HCT116 (cell line): ENCODE measurements at regions not wholly inside any gene's neighbourhood (a gene's known extent, or its start where the extent isn't known, plus 50 kb on each side); places are given as distances from the start of the nearest gene placed in this dataset.

Experiments
- ATAC-seq: fragments of 200-7000 bp; cut with Tn5 transposase; 2 replicates; pipeline ENCODE4 v1.9.1; 2020; ENCODE audit warnings: mild to moderate bottlenecking, moderate library complexity
- BruUV-seq: library from RNA; stranded (reverse); fragments of 400-500 nt; replicated peaks from 2 replicates; lab custom pipeline; 2021; lab: Mats Ljungman, UMichigan
- CTCF ChIA-PET: fragments of 300-600 bp; sonication (Branson Sonifier 250); formaldehyde crosslinking; loops from one replicate; lab custom pipeline; 2021; ENCODE audit warnings: antibody characterized with exemption; lab: Charles Lee
- POLR2A ChIA-PET: fragments of 300-600, 350-600 bp; sonication (Branson Sonifier 250); formaldehyde crosslinking; loops from one replicate; lab custom pipeline; 2021; ENCODE audit warnings: antibody characterized with exemption; lab: Charles Lee
- RAD21 ChIA-PET, 2 experiments: fragments of 300-600 bp; sonication (Branson Sonifier 250); formaldehyde crosslinking; loops; one replicate each; lab custom pipeline; 2023; ENCODE audit warnings: low total read pairs in 2 of 2; ENCODE audit not compliant: uncharacterized antibody in 2 of 2, unreplicated experiment in 2 of 2, low non-redundant PET in 1 of 2; lab: Charles Lee
- DNase-seq: peaks from one replicate; pipeline ENCODE4 v3.0.0-alpha.2; 2010; ENCODE audit warnings: low read depth, low spot score
- H2AFZ ChIP-seq: fragments of 200-600 bp; shearing (Covaris generic), sonication (generic); 2 replicates; pipeline ENCODE4 v1.6.1; 2017; ENCODE audit warnings: low read depth, mixed run types, mixed read lengths, antibody characterized with exemption, low read length; ENCODE audit not compliant: poor library complexity, severe bottlenecking
- H3K27ac ChIP-seq: 2 replicates; pipeline ENCODE4 v1.5.1; 2012; ENCODE audit warnings: low read depth, low read length
- H3K27me3 ChIP-seq: fragments of 200-600 bp; sonication (generic); 2 replicates; pipeline ENCODE4 v1.6.1; 2016; ENCODE audit warnings: mixed run types, low read length, mixed read lengths; ENCODE audit not compliant: insufficient read depth
- H3K36me3 ChIP-seq, 2 experiments: fragments of 200-500 bp in 1 of 2; fragments of 200-600 bp in 1 of 2; sonication (Bioruptor generic) in 1 of 2; sonication (generic) in 1 of 2; 2 replicates each; pipeline versions ENCODE4 v1.5.1 to v1.6.1; 2014 to 2016; ENCODE audit warnings: low read length in 2 of 2, inconsistent platforms in 1 of 2, mixed read lengths in 1 of 2, mixed run types in 1 of 2; ENCODE audit not compliant: insufficient read depth in 2 of 2, control insufficient read depth in 1 of 2
- H3K4me1 ChIP-seq, 2 experiments: fragments of 200-600 bp in 1 of 2; sonication (generic) in 1 of 2; 2 replicates each; pipeline versions ENCODE4 v1.5.1 to v1.6.1; 2012 to 2017; ENCODE audit warnings: low read length in 2 of 2, inconsistent platforms in 1 of 2, mild to moderate bottlenecking in 1 of 2, mixed read lengths in 1 of 2, mixed run types in 1 of 2, moderate library complexity in 1 of 2; ENCODE audit not compliant: insufficient read depth in 2 of 2, control insufficient read depth in 1 of 2
- H3K4me2 ChIP-seq: fragments of 200-600 bp; sonication (generic); 2 replicates; pipeline ENCODE4 v1.6.1; 2017; ENCODE audit warnings: mixed run types, low read length, mixed read lengths
- H3K4me3 ChIP-seq, 2 experiments: fragments of 200-600 bp in 1 of 2; sonication (generic) in 1 of 2; replicated peaks in 1 of 2; 2 replicates each; pipeline ENCODE4 v1.5.1; 2011 to 2016; ENCODE audit warnings: low read length in 2 of 2, control low read depth in 1 of 2, low read depth in 1 of 2, mild to moderate bottlenecking in 1 of 2, mixed read lengths in 1 of 2, mixed run types in 1 of 2
- H3K79me2 ChIP-seq: fragments of 200-600 bp; sonication (generic); 2 replicates; pipeline ENCODE4 v1.6.1; 2017; ENCODE audit warnings: mild to moderate bottlenecking, mixed run types, low read length, moderate library complexity, mixed read lengths; ENCODE audit not compliant: insufficient read depth
- H3K9ac ChIP-seq: fragments of 200-600 bp; sonication (generic); 2 replicates; pipeline ENCODE4 v1.6.1; 2016; ENCODE audit warnings: low read length, mixed read lengths
- H3K9me2 ChIP-seq: fragments of 200-600 bp; sonication (generic), shearing (Covaris generic); 2 replicates; pipeline ENCODE4 v1.6.1; 2017; ENCODE audit warnings: mixed run types, mild to moderate bottlenecking, moderate library complexity; ENCODE audit not compliant: insufficient read depth
- H3K9me3 ChIP-seq, 2 experiments: fragments of 200-500 bp in 1 of 2; fragments of 200-600 bp in 1 of 2; sonication (Bioruptor generic) in 1 of 2; sonication (generic) in 1 of 2; 2 replicates each; pipeline ENCODE4 v1.6.1; 2014 to 2017; ENCODE audit warnings: low read length in 2 of 2, mixed read lengths in 2 of 2, inconsistent platforms in 1 of 2, low read depth in 1 of 2, mild to moderate bottlenecking in 1 of 2, mixed run types in 1 of 2, moderate library complexity in 1 of 2; ENCODE audit not compliant: control insufficient read depth in 1 of 2, insufficient read depth in 1 of 2
- H4K20me1 ChIP-seq: fragments of 200-600 bp; sonication (generic), shearing (Covaris generic); 2 replicates; pipeline ENCODE4 v1.6.1; 2017; ENCODE audit warnings: mixed run types, mild to moderate bottlenecking, moderate library complexity; ENCODE audit not compliant: insufficient read depth
- CBX3 ChIP-seq: IDR thresholded peaks from 2 replicates; pipeline ENCODE4 v1.6.1; 2012; ENCODE audit warnings: low read depth
- CEBPB ChIP-seq: IDR thresholded peaks from 2 replicates; pipeline ENCODE4 v1.6.1; 2012; ENCODE audit warnings: low read depth
- ELF1 ChIP-seq: IDR thresholded peaks from 2 replicates; pipeline ENCODE4 v1.6.1; 2012; ENCODE audit warnings: low read depth, borderline replicate concordance
- EZH2 ChIP-seq: fragments of 200-600 bp; sonication (generic); IDR thresholded peaks from 2 replicates; pipeline ENCODE4 v1.6.1; 2017; ENCODE audit warnings: antibody characterized with exemption, mixed run types
- POLR2A ChIP-seq: IDR thresholded peaks from 2 replicates; pipeline ENCODE4 v1.7.0; 2011; ENCODE audit warnings: borderline replicate concordance; ENCODE audit not compliant: insufficient read depth, insufficient read length; ENCODE audit errors: extremely low read depth
- SIN3A ChIP-seq: IDR thresholded peaks from 2 replicates; pipeline ENCODE4 v1.6.1; 2012; ENCODE audit warnings: low read depth
- SP1 ChIP-seq: IDR thresholded peaks from 2 replicates; pipeline ENCODE4 v1.6.1; 2012; ENCODE audit warnings: low read depth
- ZNF274 ChIP-seq: fragments of 200-500 bp; sonication (Bioruptor generic); IDR thresholded peaks from 2 replicates; pipeline ENCODE4 v1.6.1; 2014; ENCODE audit warnings: mild to moderate bottlenecking, low read depth, low read length, inconsistent platforms
- intact Hi-C: fragments of 100-400 bp; cut with micrococcal nuclease; formaldehyde crosslinking; loops from 2 replicates; pipeline ENCODE4 v1.10.0; 2022
- TF ChIP-seq, protein P1 (sequence below), 3 experiments: fragments of 200-600 bp in 1 of 3; sonication (generic) in 1 of 3; IDR thresholded peaks in 2 of 3; conservative IDR thresholded peaks in 1 of 3; 2 replicates each; pipeline ENCODE4 v1.5.1; 2012 to 2017; ENCODE audit warnings: low read depth in 2 of 3, low read length in 2 of 3, antibody characterized with exemption in 1 of 3, borderline replicate concordance in 1 of 3, control low read depth in 1 of 3, mild to moderate bottlenecking in 1 of 3, mixed read lengths in 1 of 3, mixed run types in 1 of 3, moderate library complexity in 1 of 3; ENCODE audit not compliant: insufficient read depth in 1 of 3
- TF ChIP-seq, protein P2 (sequence below): IDR thresholded peaks from 2 replicates; pipeline ENCODE4 v1.6.1; 2012
- TF ChIP-seq, protein P3 (sequence below): IDR thresholded peaks from 2 replicates; pipeline ENCODE4 v1.6.1; 2012; ENCODE audit warnings: low read depth

DNA sequence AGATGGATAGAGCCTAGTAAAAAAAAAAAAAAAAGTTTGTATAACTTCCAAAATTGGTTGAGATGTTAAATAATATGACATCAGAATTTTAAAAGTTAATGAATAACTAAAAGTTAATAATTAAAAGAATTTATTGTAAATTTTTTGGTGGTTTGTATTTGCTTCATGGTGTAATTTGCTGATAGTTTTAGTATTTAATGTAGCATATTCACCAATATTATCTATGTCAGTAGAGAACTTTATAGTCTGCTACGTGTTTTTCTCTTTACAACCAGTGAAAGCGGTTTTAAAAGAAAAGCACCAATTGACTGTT lies 51.8 kb upstream of the STEAP4 start:
- TF ChIP-seq, protein P1, sequence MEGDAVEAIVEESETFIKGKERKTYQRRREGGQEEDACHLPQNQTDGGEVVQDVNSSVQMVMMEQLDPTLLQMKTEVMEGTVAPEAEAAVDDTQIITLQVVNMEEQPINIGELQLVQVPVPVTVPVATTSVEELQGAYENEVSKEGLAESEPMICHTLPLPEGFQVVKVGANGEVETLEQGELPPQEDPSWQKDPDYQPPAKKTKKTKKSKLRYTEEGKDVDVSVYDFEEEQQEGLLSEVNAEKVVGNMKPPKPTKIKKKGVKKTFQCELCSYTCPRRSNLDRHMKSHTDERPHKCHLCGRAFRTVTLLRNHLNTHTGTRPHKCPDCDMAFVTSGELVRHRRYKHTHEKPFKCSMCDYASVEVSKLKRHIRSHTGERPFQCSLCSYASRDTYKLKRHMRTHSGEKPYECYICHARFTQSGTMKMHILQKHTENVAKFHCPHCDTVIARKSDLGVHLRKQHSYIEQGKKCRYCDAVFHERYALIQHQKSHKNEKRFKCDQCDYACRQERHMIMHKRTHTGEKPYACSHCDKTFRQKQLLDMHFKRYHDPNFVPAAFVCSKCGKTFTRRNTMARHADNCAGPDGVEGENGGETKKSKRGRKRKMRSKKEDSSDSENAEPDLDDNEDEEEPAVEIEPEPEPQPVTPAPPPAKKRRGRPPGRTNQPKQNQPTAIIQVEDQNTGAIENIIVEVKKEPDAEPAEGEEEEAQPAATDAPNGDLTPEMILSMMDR (IDR thresholded peaks at IDR 0.05 in 2 of 3, conservative IDR thresholded peaks at IDR 0.05 in 1 of 3; ENCODE audit: borderline replicate concordance in 1 of 3, insufficient read depth in 1 of 3, low read depth in 2 of 3, low read length in 2 of 3): no peak; a peak in 1 of 6 replicates
- TF ChIP-seq CBX3 (no peak), CEBPB (no peak), ZNF274 (no peak), POLR2A (no peak), EZH2 (no peak), SP1 (no peak), ELF1 (no peak), SIN3A (no peak)
- TF ChIP-seq, protein P2, sequence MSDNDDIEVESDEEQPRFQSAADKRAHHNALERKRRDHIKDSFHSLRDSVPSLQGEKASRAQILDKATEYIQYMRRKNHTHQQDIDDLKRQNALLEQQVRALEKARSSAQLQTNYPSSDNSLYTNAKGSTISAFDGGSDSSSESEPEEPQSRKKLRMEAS: no peak
- TF ChIP-seq, protein P3, sequence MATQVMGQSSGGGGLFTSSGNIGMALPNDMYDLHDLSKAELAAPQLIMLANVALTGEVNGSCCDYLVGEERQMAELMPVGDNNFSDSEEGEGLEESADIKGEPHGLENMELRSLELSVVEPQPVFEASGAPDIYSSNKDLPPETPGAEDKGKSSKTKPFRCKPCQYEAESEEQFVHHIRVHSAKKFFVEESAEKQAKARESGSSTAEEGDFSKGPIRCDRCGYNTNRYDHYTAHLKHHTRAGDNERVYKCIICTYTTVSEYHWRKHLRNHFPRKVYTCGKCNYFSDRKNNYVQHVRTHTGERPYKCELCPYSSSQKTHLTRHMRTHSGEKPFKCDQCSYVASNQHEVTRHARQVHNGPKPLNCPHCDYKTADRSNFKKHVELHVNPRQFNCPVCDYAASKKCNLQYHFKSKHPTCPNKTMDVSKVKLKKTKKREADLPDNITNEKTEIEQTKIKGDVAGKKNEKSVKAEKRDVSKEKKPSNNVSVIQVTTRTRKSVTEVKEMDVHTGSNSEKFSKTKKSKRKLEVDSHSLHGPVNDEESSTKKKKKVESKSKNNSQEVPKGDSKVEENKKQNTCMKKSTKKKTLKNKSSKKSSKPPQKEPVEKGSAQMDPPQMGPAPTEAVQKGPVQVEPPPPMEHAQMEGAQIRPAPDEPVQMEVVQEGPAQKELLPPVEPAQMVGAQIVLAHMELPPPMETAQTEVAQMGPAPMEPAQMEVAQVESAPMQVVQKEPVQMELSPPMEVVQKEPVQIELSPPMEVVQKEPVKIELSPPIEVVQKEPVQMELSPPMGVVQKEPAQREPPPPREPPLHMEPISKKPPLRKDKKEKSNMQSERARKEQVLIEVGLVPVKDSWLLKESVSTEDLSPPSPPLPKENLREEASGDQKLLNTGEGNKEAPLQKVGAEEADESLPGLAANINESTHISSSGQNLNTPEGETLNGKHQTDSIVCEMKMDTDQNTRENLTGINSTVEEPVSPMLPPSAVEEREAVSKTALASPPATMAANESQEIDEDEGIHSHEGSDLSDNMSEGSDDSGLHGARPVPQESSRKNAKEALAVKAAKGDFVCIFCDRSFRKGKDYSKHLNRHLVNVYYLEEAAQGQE: no peak
- ATAC-seq: no peak
- intact Hi-C loops: loop anchor here (1.0 to 10.0 kb wide), 2 partner anchors 115 to 564 kb away; no protein-coding TSS in a partner anchor
- no TSS peak for BruUV-seq
- H4K20me1 ChIP-seq: no peaks in the 10 kb centered on the region
- H3K9me3 ChIP-seq: peaks cover 0 to 6% of the 10 kb centered on the region in 2 experiments; a peak in 1 of 4 replicates
- no peak overlapping the region for H3K27ac ChIP-seq
- no peak for DNase-seq
- H2AFZ ChIP-seq: no peak overlapping the region
- H3K27me3 ChIP-seq: no peaks in the 10 kb centered on the region
- H3K9ac ChIP-seq: no peak overlapping the region
- no peaks in the 10 kb centered on the region for H3K4me1 ChIP-seq
- no peak overlapping the region for H3K4me3 ChIP-seq
- ChIA-PET CTCF (interaction anchor here (7.7 kb wide), 1 partner anchor 116 kb away, joined by 63 read pairs; no protein-coding TSS in a partner anchor), POLR2A (no interaction called here), RAD21 (no interaction called here)
- no peaks in the 10 kb centered on the region for H3K9me2 ChIP-seq
- H3K36me3 ChIP-seq: no peaks in the 10 kb centered on the region
- H3K4me2 ChIP-seq: no peak overlapping the region
- no peaks in the 10 kb centered on the region for H3K79me2 ChIP-seq
